ENCODE measurements at regions not wholly inside any gene's neighbourhood (a gene's known extent, or its start where the extent isn't known, plus 50 kb on each side); places are given as distances from the start of the nearest gene placed in this dataset.

DNA sequence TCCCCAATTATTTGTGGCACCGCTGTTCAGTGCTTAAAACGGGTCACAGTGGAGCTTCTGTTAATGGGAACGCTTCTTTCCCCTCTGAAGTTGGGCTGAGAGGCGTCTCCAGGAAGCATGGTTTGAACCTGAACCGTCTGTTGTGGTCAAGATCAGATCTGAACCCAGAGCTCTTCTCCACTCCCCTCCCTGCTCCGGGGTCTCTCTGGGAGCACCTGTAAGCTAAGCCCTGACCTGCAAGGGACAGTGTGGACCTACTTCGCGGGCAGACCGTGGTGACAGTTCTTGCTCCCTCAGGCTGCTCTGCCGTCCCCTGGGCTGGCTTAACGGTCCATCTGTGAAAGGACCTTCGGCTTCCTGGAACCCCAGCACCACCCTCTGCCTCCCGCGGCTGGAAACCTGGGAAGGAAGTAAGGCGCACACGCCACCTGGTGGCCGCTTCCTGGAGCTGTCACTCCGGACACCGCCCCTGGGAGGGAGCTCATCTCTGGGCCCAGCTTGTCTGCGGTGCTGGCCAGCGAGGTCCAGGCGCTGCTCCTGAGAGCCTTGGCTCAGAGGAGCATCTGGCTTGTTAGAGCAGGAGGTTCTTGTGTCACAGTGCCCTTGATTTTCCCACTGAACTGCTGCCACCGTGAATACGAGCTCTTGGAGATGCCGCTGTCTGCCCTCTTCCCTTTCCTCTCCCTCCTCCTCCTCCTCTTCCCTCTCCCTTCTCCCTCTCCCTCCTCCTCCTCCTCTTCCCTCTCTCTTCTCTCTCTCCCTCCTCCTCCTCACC, 518.5 kb upstream of the EEF2KMT start:
- peak; percentile 31 for DNase-seq
- Mint-ChIP-seq H3K27ac (no peak overlapping the region), H3K4me1 (no peaks in the 10 kb centered on the region), H3K4me3 (no peak overlapping the region), H3K27me3 (peaks cover 23% of the 10 kb centered on the region), H3K36me3 (no peaks in the 10 kb centered on the region), H3K9me3 (no peaks in the 10 kb centered on the region)

DNA sequence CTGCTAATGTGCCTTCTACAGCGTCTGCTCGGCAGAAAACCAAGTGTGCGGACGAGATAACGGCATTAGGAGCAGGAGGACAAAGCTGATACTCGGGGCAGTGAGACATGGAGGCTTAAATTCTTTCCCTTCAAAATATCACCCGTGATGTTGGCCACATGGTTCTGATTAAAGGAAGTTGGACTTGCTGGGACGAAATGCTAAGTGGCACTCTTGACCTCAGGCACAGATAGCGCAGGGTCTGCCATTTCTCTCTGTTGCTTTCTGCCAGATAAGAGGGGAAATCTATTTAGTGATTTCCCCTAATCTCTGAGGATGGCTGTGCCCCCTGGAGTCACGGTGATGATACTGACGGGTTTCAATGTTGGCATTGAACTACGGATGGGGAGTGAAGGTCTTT, 509.6 kb upstream of the EEF2KMT start:
- H3K36me3 Mint-ChIP-seq = no peaks in the 10 kb centered on the region
- no peak for DNase-seq
- H3K9me3 Mint-ChIP-seq = no peaks in the 10 kb centered on the region
- H3K27me3 Mint-ChIP-seq = no peaks in the 10 kb centered on the region
- no peaks in the 10 kb centered on the region for H3K4me1 Mint-ChIP-seq
- no peak overlapping the region for H3K4me3 Mint-ChIP-seq
- no peak overlapping the region for H3K27ac Mint-ChIP-seq

DNA sequence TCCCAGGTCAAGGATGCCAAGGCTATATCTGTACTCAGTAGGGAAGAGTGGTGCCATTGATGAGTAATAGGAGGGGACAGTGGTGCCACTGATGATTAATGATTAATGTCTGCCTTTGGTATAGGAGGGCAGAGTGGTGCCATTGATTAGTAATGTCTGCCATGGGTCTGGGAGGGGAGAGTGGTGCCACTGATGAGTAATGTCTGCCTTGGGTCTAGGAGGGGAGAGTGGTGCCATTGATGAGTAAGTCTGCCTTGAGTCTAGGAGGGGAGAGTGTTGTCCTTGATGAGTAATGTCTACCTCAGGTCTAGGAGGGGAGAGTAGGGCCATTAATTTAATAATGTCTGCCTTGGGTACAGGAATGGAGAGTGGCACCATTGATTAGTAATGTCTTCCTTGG, 507.8 kb upstream of the EEF2KMT start:
- H3K9me3 Mint-ChIP-seq = no peaks in the 10 kb centered on the region
- no peak overlapping the region for H3K27ac Mint-ChIP-seq
- H3K36me3 Mint-ChIP-seq = no peaks in the 10 kb centered on the region
- H3K4me1 Mint-ChIP-seq = no peaks in the 10 kb centered on the region
- DNase-seq = no peak
- no peak overlapping the region for H3K4me3 Mint-ChIP-seq
- H3K27me3 Mint-ChIP-seq = no peaks in the 10 kb centered on the region

GRCh38 chr16:5604770-5605169, 507.2 kb upstream of the EEF2KMT start:
- no peak overlapping the region for H3K27ac Mint-ChIP-seq
- no peaks in the 10 kb centered on the region for H3K27me3 Mint-ChIP-seq
- H3K4me3 Mint-ChIP-seq = no peak overlapping the region
- no peaks in the 10 kb centered on the region for H3K36me3 Mint-ChIP-seq
- H3K4me1 Mint-ChIP-seq = no peaks in the 10 kb centered on the region
- no peak for DNase-seq
- no peaks in the 10 kb centered on the region for H3K9me3 Mint-ChIP-seq

GRCh38 chr16:5603836-5604235, 506.2 kb upstream of the EEF2KMT start:
- Mint-ChIP-seq H3K27me3 (no peaks in the 10 kb centered on the region), H3K4me3 (no peak overlapping the region), H3K27ac (no peak overlapping the region), H3K4me1 (no peaks in the 10 kb centered on the region), H3K36me3 (no peaks in the 10 kb centered on the region), H3K9me3 (no peaks in the 10 kb centered on the region)
- no peak for DNase-seq

DNA sequence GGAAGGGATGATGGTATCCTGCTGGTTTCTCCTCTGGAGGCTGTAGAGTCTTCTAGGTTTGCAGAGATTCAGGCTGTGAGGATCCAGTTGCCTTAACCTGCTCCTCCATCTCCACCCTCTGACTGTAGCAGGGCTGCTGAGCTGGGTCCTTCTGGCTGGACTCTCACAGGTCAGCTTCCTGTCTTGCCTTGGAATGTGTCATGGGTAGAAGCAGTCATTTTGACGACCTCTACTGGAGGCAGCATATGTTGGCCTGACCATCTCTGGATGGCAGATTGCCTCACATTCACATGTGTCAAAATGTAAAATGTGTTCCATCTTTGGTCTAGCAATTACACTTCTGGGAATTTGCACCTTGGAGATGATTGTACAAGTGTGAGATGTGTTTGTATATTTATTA, 504.4 kb upstream of the EEF2KMT start:
- DNase-seq = no peak
- no peak overlapping the region for H3K4me3 Mint-ChIP-seq
- H3K36me3 Mint-ChIP-seq = no peaks in the 10 kb centered on the region
- H3K4me1 Mint-ChIP-seq = peaks cover 2% of the 10 kb centered on the region
- H3K27me3 Mint-ChIP-seq = no peaks in the 10 kb centered on the region
- H3K27ac Mint-ChIP-seq = no peak overlapping the region
- peaks cover 2% of the 10 kb centered on the region for H3K9me3 Mint-ChIP-seq

GRCh38 chr16:5598793-5599192, 501.2 kb upstream of the EEF2KMT start:
- Mint-ChIP-seq H3K27me3 (no peaks in the 10 kb centered on the region), H3K36me3 (no peaks in the 10 kb centered on the region), H3K4me3 (no peak overlapping the region), H3K4me1 (peaks cover 4% of the 10 kb centered on the region), H3K9me3 (peaks cover 3% of the 10 kb centered on the region), H3K27ac (no peak overlapping the region)
- DNase-seq = no peak

GRCh38 chr16:5595849-5596248, 498.3 kb upstream of the EEF2KMT start:
- Mint-ChIP-seq H3K4me3 (no peak overlapping the region), H3K36me3 (no peaks in the 10 kb centered on the region), H3K9me3 (peaks cover 3% of the 10 kb centered on the region), H3K4me1 (peaks cover 4% of the 10 kb centered on the region), H3K27me3 (no peaks in the 10 kb centered on the region), H3K27ac (no peak overlapping the region)
- DNase-seq = no peak

DNA sequence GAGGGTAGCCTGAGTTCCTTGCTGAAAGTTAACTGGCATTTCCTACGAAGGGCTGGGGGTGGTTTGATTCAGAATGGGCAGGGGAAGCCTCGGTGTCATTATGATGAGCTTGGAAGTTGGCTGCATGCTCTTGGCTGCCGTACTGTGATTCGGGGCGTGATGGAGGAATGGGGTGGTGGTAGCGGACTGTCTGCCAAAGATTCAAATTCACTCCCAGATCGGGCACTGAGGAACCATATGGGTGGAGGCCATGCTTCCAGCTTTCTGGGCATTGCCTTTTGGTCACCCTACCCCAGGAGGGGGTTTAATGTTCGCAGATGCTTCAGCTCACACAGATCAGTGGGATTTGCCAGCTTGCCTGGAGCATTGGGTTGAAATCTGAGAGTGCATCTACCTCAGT, 492.8 kb upstream of the EEF2KMT start:
- DNase-seq = no peak
- no peak overlapping the region for H3K4me3 Mint-ChIP-seq
- H3K27me3 Mint-ChIP-seq = no peaks in the 10 kb centered on the region
- no peaks in the 10 kb centered on the region for H3K9me3 Mint-ChIP-seq
- no peaks in the 10 kb centered on the region for H3K36me3 Mint-ChIP-seq
- no peaks in the 10 kb centered on the region for H3K4me1 Mint-ChIP-seq
- no peak overlapping the region for H3K27ac Mint-ChIP-seq

- no peaks in the 10 kb centered on the region for H3K4me1 Mint-ChIP-seq
- no peak for DNase-seq
- H3K9me3 Mint-ChIP-seq = no peaks in the 10 kb centered on the region
- no peaks in the 10 kb centered on the region for H3K27me3 Mint-ChIP-seq
- no peak overlapping the region for H3K4me3 Mint-ChIP-seq
- no peaks in the 10 kb centered on the region for H3K36me3 Mint-ChIP-seq
- H3K27ac Mint-ChIP-seq = no peak overlapping the region
Observed at GRCh38 chr16:5589812-5590373, 492.3 kb upstream of the EEF2KMT start.

DNA sequence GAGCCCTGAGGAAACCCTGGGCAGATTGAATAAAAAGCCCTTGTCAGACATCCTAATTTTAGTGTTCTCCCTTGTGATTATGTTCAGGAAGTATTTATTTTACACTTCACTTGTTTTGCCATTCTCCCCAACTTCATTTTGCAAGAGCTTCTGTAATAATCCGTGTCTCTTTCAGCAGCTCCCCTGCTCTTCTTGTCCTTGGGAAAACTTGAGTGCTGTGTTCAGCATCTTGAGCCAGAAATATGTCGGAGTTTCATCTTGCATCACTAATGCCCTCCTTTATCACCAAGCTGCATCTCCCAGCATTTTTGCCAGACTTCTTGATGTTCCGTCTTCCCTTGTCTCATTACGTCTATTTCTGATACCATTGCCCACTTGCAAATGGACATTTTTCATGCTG, 486.5 kb upstream of the EEF2KMT start:
- no peaks in the 10 kb centered on the region for H3K27me3 Mint-ChIP-seq
- no peaks in the 10 kb centered on the region for H3K36me3 Mint-ChIP-seq
- H3K9me3 Mint-ChIP-seq = no peaks in the 10 kb centered on the region
- no peak for DNase-seq
- no peaks in the 10 kb centered on the region for H3K4me1 Mint-ChIP-seq
- no peak overlapping the region for H3K4me3 Mint-ChIP-seq
- H3K27ac Mint-ChIP-seq = no peak overlapping the region

GRCh38 chr16:5582529-5582928, 484.9 kb upstream of the EEF2KMT start:
- no peak overlapping the region for H3K4me3 Mint-ChIP-seq
- no peaks in the 10 kb centered on the region for H3K36me3 Mint-ChIP-seq
- no peaks in the 10 kb centered on the region for H3K27me3 Mint-ChIP-seq
- DNase-seq = no peak
- no peaks in the 10 kb centered on the region for H3K9me3 Mint-ChIP-seq
- no peak overlapping the region for H3K27ac Mint-ChIP-seq
- H3K4me1 Mint-ChIP-seq = no peaks in the 10 kb centered on the region

- H3K4me3 Mint-ChIP-seq = no peak overlapping the region
- no peaks in the 10 kb centered on the region for H3K27me3 Mint-ChIP-seq
Observed at GRCh38 chr16:5581908-5582307, 484.3 kb upstream of the EEF2KMT start.

DNA sequence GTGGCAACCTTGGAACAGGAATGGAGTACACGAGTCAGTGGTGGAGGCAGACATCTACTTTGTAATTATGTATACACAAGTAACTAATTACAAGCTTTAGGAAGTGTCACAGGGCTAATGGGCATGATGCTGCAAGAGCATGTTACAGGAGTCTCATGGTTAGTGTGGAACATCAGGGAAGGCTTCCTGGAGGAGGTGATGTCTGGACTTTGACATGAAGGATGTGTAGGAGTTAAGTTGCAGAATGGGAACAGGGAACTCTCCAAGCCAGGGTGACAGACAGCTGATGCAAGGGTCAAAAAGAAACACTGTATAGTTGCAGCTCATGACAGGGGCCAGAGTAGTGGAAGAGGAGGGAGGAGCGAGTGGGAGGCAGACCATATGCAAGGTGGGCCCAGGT, 483.8 kb upstream of the EEF2KMT start:
- no peak overlapping the region for H3K27ac Mint-ChIP-seq
- no peak overlapping the region for H3K4me3 Mint-ChIP-seq
- no peak for DNase-seq
- no peaks in the 10 kb centered on the region for H3K36me3 Mint-ChIP-seq
- H3K27me3 Mint-ChIP-seq = no peaks in the 10 kb centered on the region
- no peaks in the 10 kb centered on the region for H3K9me3 Mint-ChIP-seq
- H3K4me1 Mint-ChIP-seq = no peaks in the 10 kb centered on the region

More at GRCh38 chr16:5581908-5582307, 484.3 kb upstream of the EEF2KMT start:
- Mint-ChIP-seq H3K9me3 (no peaks in the 10 kb centered on the region), H3K36me3 (no peaks in the 10 kb centered on the region), H3K27ac (no peak overlapping the region), H3K4me1 (no peaks in the 10 kb centered on the region)
- no peak for DNase-seq

GRCh38 chr16:5580772-5581171, 483.2 kb upstream of the EEF2KMT start:
- Mint-ChIP-seq H3K27ac (no peak overlapping the region), H3K27me3 (no peaks in the 10 kb centered on the region), H3K36me3 (no peaks in the 10 kb centered on the region), H3K4me3 (no peak overlapping the region), H3K4me1 (no peaks in the 10 kb centered on the region), H3K9me3 (no peaks in the 10 kb centered on the region)
- no peak for DNase-seq

- Mint-ChIP-seq H3K36me3 (no peaks in the 10 kb centered on the region), H3K27ac (no peak overlapping the region), H3K4me3 (no peak overlapping the region), H3K4me1 (no peaks in the 10 kb centered on the region), H3K9me3 (no peaks in the 10 kb centered on the region), H3K27me3 (no peaks in the 10 kb centered on the region)
- no peak for DNase-seq
Observed at GRCh38 chr16:5580296-5580695, 482.7 kb upstream of the EEF2KMT start.
